ENCODE measurements at regions not wholly inside any gene's neighbourhood (a gene's known extent, or its start where the extent isn't known, plus 50 kb on each side); places are given as distances from the start of the nearest gene placed in this dataset.

GRCh38 chr2:216281876-216282275, 90.4 kb downstream of the MARCHF4 start:
- no peaks in the 10 kb centered on the region for H3K9me3 Mint-ChIP-seq
- H3K36me3 Mint-ChIP-seq (ENCODE audit: insufficient read depth in 2 of 2): no peaks in the 10 kb centered on the region
- no peak overlapping the region for H3K4me3 Mint-ChIP-seq
- no peak for DNase-seq
- H3K27ac Mint-ChIP-seq: no peak overlapping the region
- no peaks in the 10 kb centered on the region for H3K27me3 Mint-ChIP-seq (ENCODE audit: low read depth)
- peaks cover 5% of the 10 kb centered on the region for H3K4me1 Mint-ChIP-seq (ENCODE audit: low read depth)
- ATAC-seq (replicated peaks in 1 of 2): no peak

- no peak for ATAC-seq (replicated peaks in 1 of 2)
- Mint-ChIP-seq H3K9me3 (no peaks in the 10 kb centered on the region), H3K27ac (no peak overlapping the region), H3K4me1 (ENCODE audit: low read depth) (peaks cover 5% of the 10 kb centered on the region), H3K36me3 (ENCODE audit: insufficient read depth in 2 of 2) (no peaks in the 10 kb centered on the region), H3K27me3 (ENCODE audit: low read depth) (no peaks in the 10 kb centered on the region), H3K4me3 (no peak overlapping the region)
- DNase-seq: no peak
These were observed 91.0 kb downstream of the MARCHF4 start for GRCh38 chr2:216281316-216281715.

GRCh38 chr2:216279459-216279858, 92.8 kb downstream of the MARCHF4 start:
- H3K4me3 Mint-ChIP-seq: no peak overlapping the region
- peaks cover 7% of the 10 kb centered on the region for H3K27me3 Mint-ChIP-seq (ENCODE audit: low read depth)
- peaks cover 5% of the 10 kb centered on the region for H3K4me1 Mint-ChIP-seq (ENCODE audit: low read depth)
- ATAC-seq (replicated peaks in 1 of 2) (no peak), DNase-seq (no peak)
- no peaks in the 10 kb centered on the region for H3K36me3 Mint-ChIP-seq (ENCODE audit: insufficient read depth in 2 of 2)
- H3K27ac Mint-ChIP-seq: no peak overlapping the region
- H3K9me3 Mint-ChIP-seq: no peaks in the 10 kb centered on the region

GRCh38 chr2:216279031-216279430, 93.3 kb downstream of the MARCHF4 start:
- no peaks in the 10 kb centered on the region for H3K9me3 Mint-ChIP-seq
- no peak for DNase-seq
- H3K4me1 Mint-ChIP-seq (ENCODE audit: low read depth): peaks cover 5% of the 10 kb centered on the region
- H3K4me3 Mint-ChIP-seq: no peak overlapping the region
- ATAC-seq (replicated peaks in 1 of 2): no peak
- no peak overlapping the region for H3K27ac Mint-ChIP-seq
- H3K27me3 Mint-ChIP-seq (ENCODE audit: low read depth): peaks cover 10% of the 10 kb centered on the region
- H3K36me3 Mint-ChIP-seq (ENCODE audit: insufficient read depth in 2 of 2): no peaks in the 10 kb centered on the region

- H3K4me3 Mint-ChIP-seq: no peak overlapping the region
- peaks cover 0 to 5% of the 10 kb centered on the region in 2 donors for H3K9me3 Mint-ChIP-seq
- ATAC-seq (replicated peaks in 1 of 2): no peak
- H3K27ac Mint-ChIP-seq: no peak overlapping the region
- DNase-seq: no peak
- H3K4me1 Mint-ChIP-seq (ENCODE audit: low read depth): no peaks in the 10 kb centered on the region
- H3K36me3 Mint-ChIP-seq (ENCODE audit: insufficient read depth in 2 of 2): peaks cover 0 to 1% of the 10 kb centered on the region in 2 donors
- peaks cover 26% of the 10 kb centered on the region for H3K27me3 Mint-ChIP-seq (ENCODE audit: low read depth)
These were observed 96.4 kb downstream of the MARCHF4 start for GRCh38 chr2:216275890-216276289.

GRCh38 chr2:216274194-216274840, 98.0 kb downstream of the MARCHF4 start:
- ATAC-seq (replicated peaks in 1 of 2) (no peak), DNase-seq (no peak)
- Mint-ChIP-seq H3K27ac (no peak overlapping the region), H3K27me3 (ENCODE audit: low read depth) (peaks cover 31% of the 10 kb centered on the region), H3K36me3 (ENCODE audit: insufficient read depth in 2 of 2) (peaks cover 0 to 3% of the 10 kb centered on the region in 2 donors), H3K4me1 (ENCODE audit: low read depth) (no peaks in the 10 kb centered on the region), H3K4me3 (no peak overlapping the region), H3K9me3 (peaks cover 3 to 11% of the 10 kb centered on the region in 2 donors)

GRCh38 chr2:216261042-216261537, 111.2 kb downstream of the MARCHF4 start:
- H3K27me3 Mint-ChIP-seq (ENCODE audit: low read depth): no peaks in the 10 kb centered on the region
- H3K27ac Mint-ChIP-seq: no peak overlapping the region
- no peak overlapping the region for H3K4me3 Mint-ChIP-seq
- H3K9me3 Mint-ChIP-seq: no peaks in the 10 kb centered on the region
- H3K4me1 Mint-ChIP-seq (ENCODE audit: low read depth): no peaks in the 10 kb centered on the region
- ATAC-seq (replicated peaks in 1 of 2) (no peak), DNase-seq (no peak)
- no peaks in the 10 kb centered on the region for H3K36me3 Mint-ChIP-seq (ENCODE audit: insufficient read depth in 2 of 2)

GRCh38 chr2:216260629-216261028, 111.7 kb downstream of the MARCHF4 start:
- ATAC-seq (replicated peaks in 1 of 2) (no peak), DNase-seq (no peak)
- Mint-ChIP-seq H3K4me1 (ENCODE audit: low read depth) (no peaks in the 10 kb centered on the region), H3K4me3 (no peak overlapping the region), H3K36me3 (ENCODE audit: insufficient read depth in 2 of 2) (no peaks in the 10 kb centered on the region), H3K27me3 (ENCODE audit: low read depth) (no peaks in the 10 kb centered on the region), H3K9me3 (no peaks in the 10 kb centered on the region), H3K27ac (no peak overlapping the region)

GRCh38 chr2:216259081-216259480, 113.2 kb downstream of the MARCHF4 start:
- ATAC-seq (replicated peaks in 1 of 2): no peak
- H3K36me3 Mint-ChIP-seq (ENCODE audit: insufficient read depth in 2 of 2): no peaks in the 10 kb centered on the region
- no peaks in the 10 kb centered on the region for H3K4me1 Mint-ChIP-seq (ENCODE audit: low read depth)
- DNase-seq: no peak
- H3K9me3 Mint-ChIP-seq: no peaks in the 10 kb centered on the region
- H3K27ac Mint-ChIP-seq: no peak overlapping the region
- no peak overlapping the region for H3K4me3 Mint-ChIP-seq
- H3K27me3 Mint-ChIP-seq (ENCODE audit: low read depth): no peaks in the 10 kb centered on the region

GRCh38 chr2:216257089-216257488, 115.2 kb downstream of the MARCHF4 start:
- Mint-ChIP-seq H3K4me3 (no peak overlapping the region), H3K27ac (no peak overlapping the region)
- DNase-seq: no peak

More at GRCh38 chr2:216257089-216257488, 115.2 kb downstream of the MARCHF4 start:
- Mint-ChIP-seq H3K27me3 (ENCODE audit: low read depth) (no peaks in the 10 kb centered on the region), H3K9me3 (no peaks in the 10 kb centered on the region), H3K4me1 (ENCODE audit: low read depth) (no peaks in the 10 kb centered on the region), H3K36me3 (ENCODE audit: insufficient read depth in 2 of 2) (no peaks in the 10 kb centered on the region)
- ATAC-seq (replicated peaks in 1 of 2): no peak
